Karpas-422 (cell line): ENCODE measurements at regions not wholly inside any gene's neighbourhood (a gene's known extent, or its start where the extent isn't known, plus 50 kb on each side); places are given as distances from the start of the nearest gene placed in this dataset.

ENCODE experiments used
- DNase-seq: peaks from one replicate; pipeline ENCODE4 v3.0.0-alpha.2; 2015
- H2AFZ ChIP-seq: fragments of 200-600 bp; sonication (generic); 2 replicates; pipeline ENCODE4 v1.6.1; 2014; ENCODE audit warnings: antibody characterized with exemption, low read length, mixed read lengths
- H3K27ac ChIP-seq: fragments of 200-600 bp; sonication (generic); 2 replicates; pipeline ENCODE4 v1.5.1; 2014; ENCODE audit warnings: mild to moderate bottlenecking, low read length, moderate library complexity
- H3K27me3 ChIP-seq: fragments of 200-600 bp; sonication (generic); 2 replicates; pipeline ENCODE4 v1.6.1; 2014; ENCODE audit warnings: low read length, mixed read lengths
- H3K36me3 ChIP-seq: fragments of 200-600 bp; sonication (generic); 2 replicates; pipeline ENCODE4 v1.6.1; 2014; ENCODE audit warnings: low read length, mixed read lengths; ENCODE audit not compliant: insufficient read depth
- H3K4me1 ChIP-seq: fragments of 200-600 bp; sonication (generic); 2 replicates; pipeline ENCODE4 v1.6.1; 2014; ENCODE audit warnings: mild to moderate bottlenecking, low read length, mixed read lengths
- H3K4me2 ChIP-seq: fragments of 200-600 bp; sonication (generic); 2 replicates; pipeline ENCODE4 v1.6.1; 2014; ENCODE audit warnings: low read length, low read depth, mild to moderate bottlenecking; ENCODE audit not compliant: poor library complexity, severe bottlenecking
- H3K4me3 ChIP-seq: fragments of 200-600 bp; sonication (generic); 2 replicates; pipeline ENCODE4 v1.5.1; 2014; ENCODE audit warnings: mild to moderate bottlenecking, antibody characterized with exemption, low read length, mixed read lengths
- H3K79me2 ChIP-seq: fragments of 200-600 bp; sonication (generic); 2 replicates; pipeline ENCODE4 v1.6.1; 2014; ENCODE audit warnings: mild to moderate bottlenecking, low read length, mixed read lengths
- H3K9ac ChIP-seq: fragments of 200-600 bp; sonication (generic); 2 replicates; pipeline ENCODE4 v1.6.0; 2014; ENCODE audit warnings: low read length
- H3K9me2 ChIP-seq: fragments of 200-600 bp; sonication (generic), shearing (Covaris generic); replicated peaks from 2 replicates; pipeline ENCODE4 v1.6.0; 2014; ENCODE audit warnings: mild to moderate bottlenecking, low read length, moderate library complexity; ENCODE audit not compliant: insufficient read depth
- H3K9me3 ChIP-seq: fragments of 300-700, 200-600 bp; sonication (generic); 2 replicates; pipeline ENCODE4 v1.6.1; 2014; ENCODE audit warnings: low read length, mixed read lengths
- H4K20me1 ChIP-seq: fragments of 200-600 bp; sonication (generic); 2 replicates; pipeline ENCODE4 v1.6.1; 2014; ENCODE audit warnings: mild to moderate bottlenecking, antibody characterized with exemption, low read length, low read depth; ENCODE audit not compliant: insufficient read depth

DNA sequence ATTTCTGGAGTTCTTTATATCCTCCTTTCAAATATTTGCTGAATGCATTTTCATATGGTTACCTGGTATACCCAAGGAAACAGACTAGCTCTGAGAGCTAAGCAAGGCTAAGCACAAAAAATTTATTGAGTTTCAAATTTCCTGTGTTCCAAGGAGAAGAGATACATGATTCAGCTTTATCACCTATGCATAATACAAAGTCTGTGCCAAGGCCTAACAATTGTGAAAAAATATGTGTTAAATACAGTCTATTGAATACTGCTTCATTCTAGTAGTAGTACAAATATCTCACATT lies 103.7 kb upstream of the LGR5 start:
- no peak overlapping the region for H3K9ac ChIP-seq
- no peak overlapping the region for H3K4me2 ChIP-seq
- no peak overlapping the region for H3K4me3 ChIP-seq
- DNase-seq: no peak
- no peak overlapping the region for H2AFZ ChIP-seq
- H4K20me1 ChIP-seq: no peaks in the 10 kb centered on the region
- no peaks in the 10 kb centered on the region for H3K79me2 ChIP-seq
- H3K27me3 ChIP-seq: no peaks in the 10 kb centered on the region
- no peaks in the 10 kb centered on the region for H3K4me1 ChIP-seq
- H3K27ac ChIP-seq: no peak overlapping the region
- H3K36me3 ChIP-seq: no peaks in the 10 kb centered on the region
- H3K9me2 ChIP-seq: no peaks in the 10 kb centered on the region
- no peaks in the 10 kb centered on the region; the same call in 1 of the 2 replicates for H3K9me3 ChIP-seq

- Histone ChIP-seq H3K9ac (no peak overlapping the region), H3K4me3 (no peak overlapping the region), H3K27ac (no peak overlapping the region), H4K20me1 (no peaks in the 10 kb centered on the region), H3K36me3 (no peaks in the 10 kb centered on the region), H3K27me3 (no peaks in the 10 kb centered on the region), H3K4me1 (no peaks in the 10 kb centered on the region), H3K9me2 (no peaks in the 10 kb centered on the region), H3K9me3 (no peaks in the 10 kb centered on the region; the same call in 1 of the 2 replicates), H3K79me2 (no peaks in the 10 kb centered on the region), H2AFZ (no peak overlapping the region), H3K4me2 (no peak overlapping the region)
- no peak for DNase-seq
Observed at GRCh38 chr12:71335151-71335962, 104.2 kb upstream of the LGR5 start.

DNA sequence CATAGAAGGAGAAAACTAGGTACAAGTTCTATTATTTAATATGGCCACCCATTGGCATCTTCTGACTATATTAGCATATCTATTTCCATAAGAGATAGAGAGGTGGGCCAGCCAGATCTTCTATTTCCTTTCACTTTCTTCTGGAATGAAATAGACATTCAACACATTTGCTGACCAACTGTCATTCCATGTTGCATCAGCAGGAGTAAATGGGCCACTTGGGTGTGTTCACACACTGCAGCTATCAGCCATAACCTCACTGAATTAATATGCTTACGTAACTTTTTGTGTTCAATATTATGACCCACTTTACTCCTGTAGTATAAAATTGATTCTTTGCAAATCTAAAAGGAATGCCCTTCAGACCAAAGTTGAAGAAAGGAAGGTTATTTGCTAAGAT lies 106.2 kb upstream of the LGR5 start:
- Histone ChIP-seq H3K4me1 (no peaks in the 10 kb centered on the region), H3K79me2 (no peaks in the 10 kb centered on the region), H3K27me3 (no peaks in the 10 kb centered on the region)

DNA sequence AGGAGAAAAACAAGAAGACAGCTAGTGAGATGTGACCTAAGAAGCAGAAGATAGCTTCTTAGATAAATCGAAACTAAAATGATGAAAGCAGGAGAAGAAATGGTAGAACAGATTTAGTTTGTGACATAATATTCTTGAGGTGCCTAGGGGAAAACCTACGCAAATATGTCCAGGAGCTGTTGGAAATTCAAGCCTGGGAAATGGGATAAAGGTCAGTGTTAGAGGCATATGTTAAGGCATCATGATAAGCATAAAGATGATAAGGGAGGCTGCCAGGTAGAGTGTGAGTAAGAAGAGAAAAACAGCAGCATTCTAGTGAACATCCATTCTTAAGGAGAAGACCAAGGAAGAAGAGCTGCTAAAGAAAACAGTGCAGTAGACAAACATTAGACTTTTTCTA lies 109.6 kb upstream of the LGR5 start:
- H3K27me3 ChIP-seq: no peaks in the 10 kb centered on the region
- H2AFZ ChIP-seq: no peak overlapping the region
- H3K4me3 ChIP-seq: no peak overlapping the region
- H3K36me3 ChIP-seq: no peaks in the 10 kb centered on the region
- no peaks in the 10 kb centered on the region for H3K4me1 ChIP-seq
- H3K9me2 ChIP-seq: no peaks in the 10 kb centered on the region
- H4K20me1 ChIP-seq: no peaks in the 10 kb centered on the region
- no peak overlapping the region for H3K9ac ChIP-seq
- no peak overlapping the region for H3K27ac ChIP-seq
- no peak for DNase-seq
- no peaks in the 10 kb centered on the region for H3K9me3 ChIP-seq
- no peak overlapping the region for H3K4me2 ChIP-seq
- H3K79me2 ChIP-seq: no peaks in the 10 kb centered on the region

More for the DNA sequence above, 106.2 kb upstream of the LGR5 start:
- H3K4me2 ChIP-seq: no peak overlapping the region
- no peak overlapping the region for H2AFZ ChIP-seq
- no peak for DNase-seq
- no peak overlapping the region for H3K27ac ChIP-seq
- no peaks in the 10 kb centered on the region for H3K36me3 ChIP-seq
- no peak overlapping the region for H3K4me3 ChIP-seq
- no peaks in the 10 kb centered on the region for H4K20me1 ChIP-seq
- no peaks in the 10 kb centered on the region for H3K9me3 ChIP-seq
- H3K9ac ChIP-seq: no peak overlapping the region
- H3K9me2 ChIP-seq: no peaks in the 10 kb centered on the region

GRCh38 chr12:71321531-71321930 lies 118.1 kb upstream of the LGR5 start:
- Histone ChIP-seq H3K79me2 (no peaks in the 10 kb centered on the region), H3K27ac (no peak overlapping the region), H3K36me3 (no peaks in the 10 kb centered on the region), H4K20me1 (no peaks in the 10 kb centered on the region), H3K9ac (no peak overlapping the region), H3K4me1 (no peaks in the 10 kb centered on the region), H3K9me3 (peaks cover 5% of the 10 kb centered on the region; the same call in 1 of the 2 replicates), H3K27me3 (no peaks in the 10 kb centered on the region), H3K4me3 (no peak overlapping the region), H3K9me2 (no peaks in the 10 kb centered on the region), H3K4me2 (no peak overlapping the region), H2AFZ (no peak overlapping the region)
- no peak for DNase-seq

GRCh38 chr12:71321130-71321529 lies 118.5 kb upstream of the LGR5 start:
- Histone ChIP-seq H4K20me1 (no peaks in the 10 kb centered on the region), H3K9ac (no peak overlapping the region), H3K27me3 (no peaks in the 10 kb centered on the region), H3K9me2 (no peaks in the 10 kb centered on the region), H2AFZ (no peak overlapping the region), H3K4me1 (no peaks in the 10 kb centered on the region), H3K27ac (no peak overlapping the region), H3K36me3 (no peaks in the 10 kb centered on the region), H3K4me3 (no peak overlapping the region), H3K79me2 (no peaks in the 10 kb centered on the region), H3K4me2 (no peak overlapping the region), H3K9me3 (peaks cover 5% of the 10 kb centered on the region; the same call in 1 of the 2 replicates)
- DNase-seq: no peak

DNA sequence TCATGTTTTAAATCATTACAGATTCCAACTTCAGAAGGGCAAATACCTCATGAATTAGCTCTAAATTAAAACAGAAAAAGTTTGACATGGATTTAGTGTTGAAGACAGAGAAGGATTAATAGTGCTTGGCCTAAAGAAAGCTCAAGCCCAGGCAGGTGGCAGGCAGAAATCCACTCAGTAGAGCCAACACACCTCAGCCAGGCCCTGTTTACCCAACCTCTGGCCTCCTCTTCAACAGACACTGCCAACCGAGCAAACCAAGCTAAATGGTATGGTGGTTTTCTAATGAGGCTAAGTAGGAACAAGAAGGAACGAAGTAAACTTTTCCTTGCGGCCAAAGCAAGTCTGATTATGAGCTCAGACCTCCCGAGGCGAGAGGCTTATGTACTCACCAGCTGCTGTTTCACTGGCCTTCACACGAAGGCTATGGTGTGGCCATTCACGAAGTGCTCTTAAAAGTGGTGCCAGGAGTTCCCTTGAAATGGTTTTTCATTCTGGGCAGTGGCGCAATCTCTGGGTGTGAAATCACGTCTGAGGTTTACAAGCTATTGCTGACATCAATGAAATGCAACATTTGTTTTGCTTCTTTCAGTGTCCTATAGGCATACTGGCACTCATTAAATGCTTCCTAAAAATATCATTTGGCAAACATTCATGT lies 124.1 kb upstream of the LGR5 start:
- Histone ChIP-seq H3K9me2 (no peaks in the 10 kb centered on the region), H4K20me1 (no peaks in the 10 kb centered on the region), H3K9me3 (no peaks in the 10 kb centered on the region), H3K27ac (no peak overlapping the region), H3K9ac (no peak overlapping the region), H3K79me2 (no peaks in the 10 kb centered on the region), H3K4me3 (no peak overlapping the region), H3K4me2 (no peak overlapping the region), H2AFZ (no peak overlapping the region), H3K27me3 (no peaks in the 10 kb centered on the region), H3K36me3 (no peaks in the 10 kb centered on the region), H3K4me1 (no peaks in the 10 kb centered on the region)
- DNase-seq: peak; percentile 22

GRCh38 chr12:71312768-71313403 lies 126.7 kb upstream of the LGR5 start:
- no peaks in the 10 kb centered on the region for H3K79me2 ChIP-seq
- H3K4me3 ChIP-seq: no peak overlapping the region
- H3K9me3 ChIP-seq: no peaks in the 10 kb centered on the region
- no peak overlapping the region for H3K27ac ChIP-seq
- H3K9me2 ChIP-seq: no peaks in the 10 kb centered on the region
- H4K20me1 ChIP-seq: no peaks in the 10 kb centered on the region
- peak; percentile 21 for DNase-seq
- H3K36me3 ChIP-seq: no peaks in the 10 kb centered on the region
- no peak overlapping the region for H3K4me2 ChIP-seq
- H2AFZ ChIP-seq: no peak overlapping the region
- H3K27me3 ChIP-seq: no peaks in the 10 kb centered on the region
- H3K4me1 ChIP-seq: no peaks in the 10 kb centered on the region
- no peak overlapping the region for H3K9ac ChIP-seq
